Fibroblast of lung (primary cell): ENCODE measurements at regions not wholly inside any gene's neighbourhood (a gene's known extent, or its start where the extent isn't known, plus 50 kb on each side); places are given as distances from the start of the nearest gene placed in this dataset.

ENCODE experiments used
- CTCF ChIP-seq, 2 donors: IDR thresholded peaks in 1 of 2; conservative IDR thresholded peaks in 1 of 2; 1 replicate in 1 of 2; 2 replicates in 1 of 2; pipeline ENCODE4 v1.5.1; 2011 to 2012; ENCODE audit warnings: low read length in 2 of 2, control low read depth in 1 of 2, inconsistent platforms in 1 of 2, low read depth in 1 of 2, mild to moderate bottlenecking in 1 of 2
- EZH2 ChIP-seq: IDR thresholded peaks from 2 replicates; pipeline ENCODE4 v1.5.1; 2012; ENCODE audit warnings: low read length, control low read depth, mild to moderate bottlenecking; ENCODE audit errors: missing control alignments

- TF ChIP-seq CTCF (conservative IDR thresholded peaks at IDR 0.05 in 1 of 2, IDR thresholded peaks at IDR 0.05 in 1 of 2; ENCODE audit: low read depth in 1 of 2, low read length in 2 of 2) (no peak), EZH2 (no peak)
Observed at GRCh38 chr7:84629640-84630318, 435.2 kb upstream of the SEMA3A start.
